GM18861 (cell line): ENCODE measurements at regions not wholly inside any gene's neighbourhood (a gene's known extent, or its start where the extent isn't known, plus 50 kb on each side); places are given as distances from the start of the nearest gene placed in this dataset.
"Not testable (repeated sequence)": the region's sequence is repeated elsewhere in the genome, so short reads cannot be mapped to it uniquely, and the experiment has no call there.

Source experiments
- ATAC-seq: cut with Tn5 transposase; IDR thresholded peaks from one replicate; pipeline ENCODE4 v1.9.1; 2021; ENCODE audit not compliant: unreplicated experiment

GRCh38 chr10:5268743-5269142 is 72.1 kb downstream of the AKR1C4 start:
- no peak for ATAC-seq

- no peak for ATAC-seq
Measured at GRCh38 chr10:5269791-5270190, 73.2 kb downstream of the AKR1C4 start.

GRCh38 chr10:5271526-5271925 is 74.9 kb downstream of the AKR1C4 start:
- no peak for ATAC-seq

GRCh38 chr10:5272065-5272803 is 75.6 kb downstream of the AKR1C4 start:
- ATAC-seq = no peak

- ATAC-seq = no peak
Measured at GRCh38 chr10:5274795-5275194, 78.2 kb downstream of the AKR1C4 start.

- no peak for ATAC-seq
Measured at GRCh38 chr10:5281356-5281755, 83.4 kb upstream of the UCN3 start.

GRCh38 chr10:5282137-5282536 is 82.6 kb upstream of the UCN3 start:
- ATAC-seq = no peak

GRCh38 chr10:5283305-5284158 is 81.2 kb upstream of the UCN3 start:
- ATAC-seq = peak; percentile 83

GRCh38 chr10:5284311-5285057 is 80.3 kb upstream of the UCN3 start:
- ATAC-seq = peak; percentile 60

- ATAC-seq = no peak
Measured at GRCh38 chr10:5285186-5285585, 79.6 kb upstream of the UCN3 start.

GRCh38 chr10:5288359-5288758 is 76.4 kb upstream of the UCN3 start:
- no peak for ATAC-seq

GRCh38 chr10:5289228-5289627 is 75.5 kb upstream of the UCN3 start:
- not testable (repeated sequence) for ATAC-seq

GRCh38 chr10:5291501-5292195 is 73.1 kb upstream of the UCN3 start:
- no peak for ATAC-seq

GRCh38 chr10:5292196-5292735 is 72.5 kb upstream of the UCN3 start:
- no peak for ATAC-seq

- not testable (repeated sequence) for ATAC-seq
Measured at GRCh38 chr10:5292970-5293369, 71.8 kb upstream of the UCN3 start.

- no peak for ATAC-seq
Measured at GRCh38 chr10:5293691-5294550, 70.8 kb upstream of the UCN3 start.

GRCh38 chr10:5297466-5297865 is 67.3 kb upstream of the UCN3 start:
- ATAC-seq = no peak

- ATAC-seq = no peak
Measured at GRCh38 chr10:5297996-5298395, 66.8 kb upstream of the UCN3 start.

GRCh38 chr10:5299950-5300349 is 64.8 kb upstream of the UCN3 start:
- no peak for ATAC-seq

- no peak for ATAC-seq
Measured at GRCh38 chr10:5303504-5303903, 61.3 kb upstream of the UCN3 start.
